H9 (cell line): ENCODE measurements at regions not wholly inside any gene's neighbourhood (a gene's known extent, or its start where the extent isn't known, plus 50 kb on each side); places are given as distances from the start of the nearest gene placed in this dataset.

ENCODE experiments used
- DNase-seq: peaks from one replicate; pipeline ENCODE4 v3.0.0-alpha.2; 2017
- H2AFZ ChIP-seq: one replicate; pipeline ENCODE4 v1.6.1; 2013; ENCODE audit warnings: mild to moderate bottlenecking, low read length, control low read depth, moderate library complexity
- H2AK5ac ChIP-seq: 2 replicates; pipeline ENCODE4 v1.6.1; 2013; ENCODE audit warnings: low read length, control low read depth, mixed read lengths; ENCODE audit not compliant: insufficient read length
- H2BK120ac ChIP-seq: one replicate; pipeline ENCODE4 v1.6.1; 2013; ENCODE audit warnings: low read depth, mild to moderate bottlenecking, low read length, control low read depth, inconsistent platforms; ENCODE audit not compliant: poor library complexity, severe bottlenecking
- H2BK12ac ChIP-seq: 2 replicates; pipeline ENCODE4 v1.6.1; 2013; ENCODE audit warnings: low read length, control low read depth, mixed read lengths, low read depth; ENCODE audit not compliant: insufficient read length
- H2BK15ac ChIP-seq: 2 replicates; pipeline ENCODE4 v1.6.1; 2013; ENCODE audit warnings: low read depth, low read length, control low read depth
- H2BK20ac ChIP-seq: one replicate; pipeline ENCODE4 v1.6.1; 2013; ENCODE audit warnings: low read depth, mild to moderate bottlenecking, low read length, control low read depth, inconsistent platforms; ENCODE audit not compliant: poor library complexity, severe bottlenecking
- H2BK5ac ChIP-seq: 2 replicates; pipeline ENCODE4 v1.6.1; 2013; ENCODE audit warnings: low read length, control low read depth, mixed read lengths; ENCODE audit not compliant: insufficient read length
- H3K14ac ChIP-seq: 2 replicates; pipeline ENCODE4 v1.6.1; 2013; ENCODE audit warnings: low read length, control low read depth; ENCODE audit not compliant: insufficient read depth
- H3K18ac ChIP-seq: 2 replicates; pipeline ENCODE4 v1.6.1; 2013; ENCODE audit warnings: low read depth, mild to moderate bottlenecking, mixed read lengths, low read length, control low read depth; ENCODE audit not compliant: insufficient read length
- H3K23ac ChIP-seq: 2 replicates; pipeline ENCODE4 v1.6.1; 2013; ENCODE audit warnings: low read length, control low read depth, mixed read lengths, low read depth; ENCODE audit not compliant: insufficient read length
- H3K23me2 ChIP-seq: 2 replicates; pipeline ENCODE4 v1.6.1; 2013; ENCODE audit warnings: low read depth, mild to moderate bottlenecking, mixed read lengths, low read length, control low read depth; ENCODE audit not compliant: insufficient read length, poor library complexity, severe bottlenecking
- H3K27ac ChIP-seq: 2 replicates; pipeline ENCODE4 v1.5.1; 2013; ENCODE audit warnings: low read length, control low read depth, mixed read lengths, low read depth; ENCODE audit not compliant: insufficient read length
- H3K27me3 ChIP-seq: 2 replicates; pipeline ENCODE4 v1.6.1; 2013; ENCODE audit warnings: low read length, control low read depth, inconsistent platforms; ENCODE audit not compliant: insufficient read depth
- H3K4ac ChIP-seq: 2 replicates; pipeline ENCODE4 v1.6.1; 2013; ENCODE audit warnings: low read depth, mild to moderate bottlenecking, control low read depth, inconsistent platforms, low read length, moderate library complexity
- H3K4me1 ChIP-seq: 2 replicates; pipeline ENCODE4 v1.6.1; 2013; ENCODE audit warnings: low read length, control low read depth, inconsistent platforms; ENCODE audit not compliant: insufficient read depth
- H3K4me2 ChIP-seq: 2 replicates; pipeline ENCODE4 v1.6.1; 2013; ENCODE audit warnings: low read length, control low read depth, mixed read lengths; ENCODE audit not compliant: insufficient read length, insufficient read depth
- H3K56ac ChIP-seq: 2 replicates; pipeline ENCODE4 v1.6.1; 2013; ENCODE audit warnings: low read depth, mild to moderate bottlenecking, mixed read lengths, low read length, control low read depth; ENCODE audit not compliant: insufficient read length
- H3K79me1 ChIP-seq: 2 replicates; pipeline ENCODE4 v1.6.1; 2013; ENCODE audit warnings: low read depth, mild to moderate bottlenecking, moderate library complexity, low read length, control low read depth, inconsistent platforms; ENCODE audit not compliant: insufficient read depth, poor library complexity, severe bottlenecking
- H3K79me2 ChIP-seq: 2 replicates; pipeline ENCODE4 v1.6.1; 2013; ENCODE audit warnings: low read length, control low read depth, inconsistent platforms; ENCODE audit not compliant: insufficient read depth
- H3K9ac ChIP-seq: 2 replicates; pipeline ENCODE4 v1.6.1; 2013; ENCODE audit warnings: low read length, control low read depth, mixed read lengths; ENCODE audit not compliant: insufficient read length; ENCODE audit errors: extremely low read depth
- H3K9me3 ChIP-seq: one replicate; pipeline ENCODE4 v1.6.1; 2013; ENCODE audit warnings: low read depth, low read length, inconsistent platforms; ENCODE audit not compliant: control insufficient read depth
- H3T11ph ChIP-seq: one replicate; pipeline ENCODE4 v1.6.1; 2013; ENCODE audit warnings: mild to moderate bottlenecking, low read length, control low read depth, inconsistent platforms
- H4K20me1 ChIP-seq: one replicate; pipeline ENCODE4 v1.6.1; 2013; ENCODE audit not compliant: control insufficient read depth, insufficient read length, insufficient read depth
- H4K5ac ChIP-seq: 2 replicates; pipeline ENCODE4 v1.6.1; 2013; ENCODE audit warnings: low read depth, mild to moderate bottlenecking, mixed read lengths, low read length, control low read depth; ENCODE audit not compliant: insufficient read length
- H4K8ac ChIP-seq: replicated peaks from 2 replicates; pipeline ENCODE4 v1.6.1; 2013; ENCODE audit warnings: low read length, control low read depth, mixed read lengths, low read depth; ENCODE audit not compliant: insufficient read length
- H4K91ac ChIP-seq: 2 replicates; pipeline ENCODE4 v1.6.1; 2013; ENCODE audit warnings: low read depth, mild to moderate bottlenecking, moderate library complexity, mixed read lengths, low read length, control low read depth; ENCODE audit not compliant: insufficient read length
- H3K27ac Mint-ChIP-seq, 3 experiments: 2 replicates in 2 of 3; 3 replicates in 1 of 3; pipeline ENCODE4 v1.8.0; 2020 to 2021; ENCODE audit warnings: mixed read lengths in 3 of 3, mild to moderate bottlenecking in 1 of 3, moderate library complexity in 1 of 3
- H3K27me3 Mint-ChIP-seq: 2 replicates; pipeline ENCODE4 v1.8.0; 2021; ENCODE audit warnings: low read depth, mild to moderate bottlenecking, moderate library complexity, mixed read lengths
- H3K36me3 Mint-ChIP-seq, 3 experiments: 2 replicates in 2 of 3; 3 replicates in 1 of 3; pipeline ENCODE4 v1.8.0; 2020 to 2021; ENCODE audit warnings: low read depth in 3 of 3, mixed read lengths in 3 of 3; ENCODE audit not compliant: insufficient read depth in 1 of 3
- H3K4me1 Mint-ChIP-seq, 2 experiments: 2 replicates each; pipeline ENCODE4 v1.8.0; 2020; ENCODE audit warnings: mixed read lengths in 2 of 2
- H3K4me3 Mint-ChIP-seq, 2 experiments: 2 replicates in 1 of 2; 3 replicates in 1 of 2; pipeline ENCODE4 v1.8.0; 2020 to 2021; ENCODE audit warnings: mild to moderate bottlenecking in 2 of 2, mixed read lengths in 2 of 2, moderate library complexity in 1 of 2
- H3K9me3 Mint-ChIP-seq, 2 experiments: 2 replicates in 1 of 2; 3 replicates in 1 of 2; pipeline ENCODE4 v1.8.0; 2020; ENCODE audit warnings: mild to moderate bottlenecking in 2 of 2, mixed read lengths in 2 of 2, moderate library complexity in 1 of 2
- CTCF ChIP-seq: fragments of 200-600 bp; sonication (generic); conservative IDR thresholded peaks from 3 replicates; pipeline ENCODE4 v1.8.0; 2021; ENCODE audit warnings: antibody characterized with exemption, mild to moderate bottlenecking
- WGBS: extraction: QIAGEN DNeasy Blood & Tissue Kit; methylation state at CpG from one replicate; pipeline ENCODE4 v1.1.7; 2013; ENCODE audit warnings: missing lambda C conversion rate, low lambda C conversion rate, mixed read lengths; ENCODE audit not compliant: insufficient read length; ENCODE audit errors: extremely low coverage; 5-methylcytosine and 5-hydroxymethylcytosine counted together

GRCh38 chr15:91599261-91599660 is 254.2 kb upstream of the SLCO3A1 start:
- WGBS: no CpG with 5 or more reads among the region's 3 CpGs
- Histone ChIP-seq H2AFZ (no peak overlapping the region), H4K20me1 (no peaks in the 10 kb centered on the region), H2BK15ac (no peak overlapping the region), H3K4me1 (no peaks in the 10 kb centered on the region), H3K9ac (no peak overlapping the region), H4K8ac (no peak overlapping the region), H3K79me1 (no peaks in the 10 kb centered on the region), H4K5ac (no peak overlapping the region), H2BK5ac (no peak overlapping the region), H3K14ac (no peak overlapping the region), H3K27me3 (no peaks in the 10 kb centered on the region), H3K56ac (no peak overlapping the region), H2BK20ac (no peak overlapping the region), H3K9me3 (no peaks in the 10 kb centered on the region), H3K27ac (no peak overlapping the region), H2BK120ac (no peak overlapping the region), H3K4me2 (no peak overlapping the region), H3K4ac (no peak overlapping the region), H3K23ac (no peak overlapping the region), H2AK5ac (no peak overlapping the region), H4K91ac (no peak overlapping the region), H3K79me2 (no peaks in the 10 kb centered on the region), H3K18ac (no peak overlapping the region), H3T11ph (no peak overlapping the region), H2BK12ac (no peak overlapping the region), H3K23me2 (no peaks in the 10 kb centered on the region)
- Mint-ChIP-seq H3K27ac (no peak overlapping the region), H3K36me3 (no peaks in the 10 kb centered on the region), H3K27me3 (peaks cover 6% of the 10 kb centered on the region), H3K9me3 (no peaks in the 10 kb centered on the region), H3K4me1 (no peaks in the 10 kb centered on the region), H3K4me3 (no peak overlapping the region)
- DNase-seq: no peak
- TF ChIP-seq CTCF: no peak
